ENCODE measurements at regions not wholly inside any gene's neighbourhood (a gene's known extent, or its start where the extent isn't known, plus 50 kb on each side); places are given as distances from the start of the nearest gene placed in this dataset.

GRCh38 chr9:103625161-103625804, 468.8 kb upstream of the SMC2 start:
- no peak for DNase-seq
- in situ Hi-C loops (cut with MboI; ENCODE audit: low pct_ligation_motif_present in 1 of 4, low pct_unique_long_range_greater_than_20kb in 1 of 4, low sequenced_read_pairs in 3 of 4) = no loop called here
- no peak overlapping the region for H3K4me3 ChIP-seq
- no peaks in the 10 kb centered on the region for H3K9me3 ChIP-seq
- H3K27me3 ChIP-seq = no peaks in the 10 kb centered on the region
- H3K4me1 ChIP-seq = no peaks in the 10 kb centered on the region
- H3K36me3 ChIP-seq = no peaks in the 10 kb centered on the region
- 68 to 82% methylated on average over 2 of the region's 2 CpGs for WGBS, 2 donors (ENCODE audit: low coverage in 1 of 2)
- H3K27ac ChIP-seq = no peak overlapping the region
- intact Hi-C loops (cut with DNase I; ENCODE audit: low total_unique reads) = loop anchor here (5.0 kb wide), 1 partner anchor 763 kb away; no protein-coding TSS in a partner anchor
- TF ChIP-seq POLR2AphosphoS5 (IDR thresholded peaks at IDR 0.05) (no peak), EP300 (IDR thresholded peaks at IDR 0.05; ENCODE audit: low read depth) (no peak), CTCF (IDR thresholded peaks at IDR 0.05) (no peak), POLR2A (IDR thresholded peaks at IDR 0.05) (no peak)

GRCh38 chr9:103627731-103628130, 466.4 kb upstream of the SMC2 start:
- no peaks in the 10 kb centered on the region for H3K9me3 ChIP-seq
- no peak overlapping the region for H3K27ac ChIP-seq
- DNase-seq = no peak
- 56% methylated on average over 1 of the region's 1 CpG; no CpG with 5 or more reads in 1 of the 2 donors for WGBS, 2 donors (ENCODE audit: low coverage in 1 of 2)
- no peaks in the 10 kb centered on the region for H3K36me3 ChIP-seq
- no peaks in the 10 kb centered on the region for H3K27me3 ChIP-seq
- in situ Hi-C loops (cut with MboI; ENCODE audit: low pct_ligation_motif_present in 1 of 4, low pct_unique_long_range_greater_than_20kb in 1 of 4, low sequenced_read_pairs in 3 of 4) (no loop called here), intact Hi-C loops (cut with DNase I; ENCODE audit: low total_unique reads) (loop anchor here (5.0 kb wide), 1 partner anchor 765 kb away; no protein-coding TSS in a partner anchor)
- no peak overlapping the region for H3K4me3 ChIP-seq
- TF ChIP-seq POLR2AphosphoS5 (IDR thresholded peaks at IDR 0.05) (no peak), EP300 (IDR thresholded peaks at IDR 0.05; ENCODE audit: low read depth) (no peak), POLR2A (IDR thresholded peaks at IDR 0.05) (no peak), CTCF (IDR thresholded peaks at IDR 0.05) (no peak)
- H3K4me1 ChIP-seq = no peaks in the 10 kb centered on the region

GRCh38 chr9:103649086-103649485, 445.0 kb upstream of the SMC2 start:
- in situ Hi-C loops (cut with MboI; ENCODE audit: low pct_ligation_motif_present in 1 of 4, low pct_unique_long_range_greater_than_20kb in 1 of 4, low sequenced_read_pairs in 3 of 4) (no loop called here), intact Hi-C loops (cut with DNase I; ENCODE audit: low total_unique reads) (no loop called here)
- no peak for DNase-seq
- TF ChIP-seq POLR2AphosphoS5 (IDR thresholded peaks at IDR 0.05) (no peak), EP300 (IDR thresholded peaks at IDR 0.05; ENCODE audit: low read depth) (no peak), POLR2A (IDR thresholded peaks at IDR 0.05) (no peak), CTCF (IDR thresholded peaks at IDR 0.05) (no peak)
- 90 to 100% methylated on average over 1 of the region's 1 CpG for whole genome bisulfite sequencing, 2 donors (ENCODE audit: low coverage in 1 of 2)
- H3K36me3 ChIP-seq = no peaks in the 10 kb centered on the region
- H3K4me1 ChIP-seq = no peaks in the 10 kb centered on the region
- H3K27me3 ChIP-seq = no peaks in the 10 kb centered on the region
- H3K27ac ChIP-seq = no peak overlapping the region
- H3K4me3 ChIP-seq = no peak overlapping the region
- H3K9me3 ChIP-seq = no peaks in the 10 kb centered on the region

GRCh38 chr9:103658156-103658555, 436.0 kb upstream of the SMC2 start:
- Histone ChIP-seq H3K9me3 (peaks cover 0 to 5% of the 10 kb centered on the region in 2 donors), H3K27me3 (no peaks in the 10 kb centered on the region), H3K4me3 (no peak overlapping the region), H3K4me1 (no peaks in the 10 kb centered on the region), H3K27ac (no peak overlapping the region), H3K36me3 (no peaks in the 10 kb centered on the region)
- WGBS, 2 donors (ENCODE audit: low coverage in 1 of 2) = 83 to 91% methylated on average over 1 to 5 of the region's 5 CpGs
- no peak for TF ChIP-seq CTCF (IDR thresholded peaks at IDR 0.05)
- TF ChIP-seq POLR2AphosphoS5 (IDR thresholded peaks at IDR 0.05) = no peak
- TF ChIP-seq POLR2A (IDR thresholded peaks at IDR 0.05) = no peak
- in situ Hi-C loops (cut with MboI; ENCODE audit: low pct_ligation_motif_present in 1 of 4, low pct_unique_long_range_greater_than_20kb in 1 of 4, low sequenced_read_pairs in 3 of 4) (no loop called here), intact Hi-C loops (cut with DNase I; ENCODE audit: low total_unique reads) (no loop called here)
- DNase-seq = no peak

Data from transverse colon (tissue), 4 donors.